GM21360 (cell line): ENCODE measurements at regions not wholly inside any gene's neighbourhood (a gene's known extent, or its start where the extent isn't known, plus 50 kb on each side); places are given as distances from the start of the nearest gene placed in this dataset.
"Not testable (repeated sequence)": the region's sequence is repeated elsewhere in the genome, so short reads cannot be mapped to it uniquely, and the experiment has no call there.

Experiments
- ATAC-seq: cut with Tn5 transposase; IDR thresholded peaks from one replicate; pipeline ENCODE4 v1.9.1; 2021; ENCODE audit warnings: mild to moderate bottlenecking, moderate library complexity; ENCODE audit not compliant: unreplicated experiment

- ATAC-seq, result no peak
Measured at GRCh38 chr5:158521995-158522394, 577.7 kb downstream of the EBF1 start.

GRCh38 chr5:158519433-158520021 lies 580.2 kb downstream of the EBF1 start:
- ATAC-seq, result no peak

GRCh38 chr5:158516521-158516920 lies 583.2 kb downstream of the EBF1 start:
- ATAC-seq, result no peak

- no peak for ATAC-seq
Measured at GRCh38 chr5:158514986-158515359, 584.7 kb downstream of the EBF1 start.

- ATAC-seq, result no peak
Measured at GRCh38 chr5:158514319-158514985, 585.3 kb downstream of the EBF1 start.

GRCh38 chr5:158513490-158514318 lies 586.0 kb downstream of the EBF1 start:
- no peak for ATAC-seq

GRCh38 chr5:158511454-158511853 lies 588.3 kb downstream of the EBF1 start:
- ATAC-seq, result peak; percentile 83

GRCh38 chr5:158510479-158510878 lies 589.2 kb downstream of the EBF1 start:
- no peak for ATAC-seq

GRCh38 chr5:158506648-158507047 lies 593.1 kb downstream of the EBF1 start:
- no peak for ATAC-seq

- no peak for ATAC-seq
Measured at GRCh38 chr5:158502686-158503085, 597.0 kb downstream of the EBF1 start.

- ATAC-seq, result no peak
Measured at GRCh38 chr5:158499892-158500418, 599.8 kb downstream of the EBF1 start.

GRCh38 chr5:158499075-158499891 lies 600.4 kb downstream of the EBF1 start:
- no peak for ATAC-seq

- no peak for ATAC-seq
Measured at GRCh38 chr5:158496624-158497023, 603.1 kb downstream of the EBF1 start.

- no peak for ATAC-seq
Measured at GRCh38 chr5:158494541-158494940, 605.2 kb downstream of the EBF1 start.

- not testable (repeated sequence) for ATAC-seq
Measured at GRCh38 chr5:158494044-158494443, 605.7 kb downstream of the EBF1 start.

GRCh38 chr5:158492841-158493242 lies 606.9 kb downstream of the EBF1 start:
- ATAC-seq, result no peak

GRCh38 chr5:158492136-158492535 lies 607.6 kb downstream of the EBF1 start:
- ATAC-seq, result no peak

GRCh38 chr5:158487664-158488063 lies 612.1 kb downstream of the EBF1 start:
- ATAC-seq, result no peak

- ATAC-seq, result no peak
Measured at GRCh38 chr5:158487156-158487555, 612.6 kb downstream of the EBF1 start.

- no peak for ATAC-seq
Measured at GRCh38 chr5:158486566-158486965, 613.1 kb downstream of the EBF1 start.

- no peak for ATAC-seq
Measured at GRCh38 chr5:158485604-158486081, 614.1 kb downstream of the EBF1 start.
